GM18519 (cell line): ENCODE measurements at regions not wholly inside any gene's neighbourhood (a gene's known extent, or its start where the extent isn't known, plus 50 kb on each side); places are given as distances from the start of the nearest gene placed in this dataset.
"Not testable (repeated sequence)": the region's sequence is repeated elsewhere in the genome, so short reads cannot be mapped to it uniquely, and the experiment has no call there.

ENCODE experiments used
- ATAC-seq: cut with Tn5 transposase; IDR thresholded peaks from one replicate; pipeline ENCODE4 v1.9.1; 2021; ENCODE audit warnings: mild to moderate bottlenecking, moderate library complexity; ENCODE audit not compliant: unreplicated experiment, low FRiP score

GRCh38 chr12:46942579-46942978 lies 116.8 kb upstream of the SLC38A4 start:
- no peak for ATAC-seq

DNA sequence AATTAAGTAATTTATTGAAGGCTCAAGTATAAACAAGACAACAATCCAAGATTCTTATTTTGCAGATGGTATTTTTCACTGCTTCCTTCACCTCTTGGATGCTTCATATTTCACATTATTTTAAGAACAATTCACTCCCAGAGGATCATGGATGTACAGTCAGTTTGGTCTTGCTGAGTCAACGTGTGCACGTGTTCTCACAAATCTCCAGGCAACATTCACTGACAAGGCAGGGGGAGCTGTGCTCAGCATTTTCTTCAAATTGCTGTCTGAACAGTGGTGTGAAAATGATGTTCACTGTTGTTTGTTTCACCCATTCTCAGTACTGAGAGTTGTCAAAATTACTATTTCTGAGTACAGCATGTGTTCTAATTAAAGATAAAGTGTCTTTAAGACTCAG lies 118.3 kb upstream of the SLC38A4 start:
- ATAC-seq, result no peak

GRCh38 chr12:46944771-46945170 lies 119.0 kb upstream of the SLC38A4 start:
- no peak for ATAC-seq

- no peak for ATAC-seq
Observed at GRCh38 chr12:46945591-46945990, 119.8 kb upstream of the SLC38A4 start.

DNA sequence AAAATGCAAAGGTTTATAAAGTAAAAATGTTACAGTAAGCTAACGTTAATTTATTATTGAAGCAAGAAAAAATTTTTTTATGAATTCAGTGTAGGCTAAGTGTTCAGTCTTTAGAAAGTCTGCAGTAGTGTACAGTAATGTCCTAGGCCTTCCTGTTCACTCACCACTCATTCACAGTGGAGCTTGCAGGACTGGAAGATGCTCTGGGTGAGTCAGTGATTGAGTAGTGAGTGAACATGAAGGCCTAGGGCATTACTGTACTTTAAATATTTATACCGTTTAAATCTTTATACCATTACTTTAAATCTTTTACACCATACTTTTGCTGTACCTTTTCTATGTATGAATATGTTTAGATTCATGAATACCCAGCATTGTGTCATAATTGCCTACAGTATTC lies 120.3 kb upstream of the SLC38A4 start:
- no peak for ATAC-seq

DNA sequence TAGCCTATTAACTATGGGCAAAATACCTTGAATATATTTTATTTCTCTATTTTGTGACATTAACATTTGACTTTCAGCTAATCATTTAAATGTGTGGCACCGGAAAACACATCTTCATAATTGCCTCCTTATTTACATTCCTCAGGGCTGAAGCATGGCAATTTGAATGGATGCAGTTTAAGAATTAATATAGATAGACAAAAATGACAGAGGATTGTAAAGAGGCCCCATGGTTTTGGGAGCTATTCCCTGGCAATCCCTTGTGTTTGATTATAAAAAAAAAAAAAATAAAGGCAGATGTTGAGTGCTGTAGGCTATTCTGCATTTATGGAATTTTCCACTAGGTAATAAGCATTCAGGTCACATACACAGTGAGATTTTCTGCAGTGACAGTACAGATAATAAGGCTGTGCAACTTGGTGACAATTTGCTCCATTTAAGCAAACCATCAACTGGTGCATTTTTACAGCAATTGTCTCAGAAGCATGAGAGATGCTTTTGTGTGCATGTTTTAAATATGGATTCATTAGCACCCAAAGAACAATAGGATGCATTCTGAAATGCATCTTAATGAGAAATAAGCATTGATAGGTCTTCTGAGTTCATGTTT lies 123.2 kb upstream of the SLC38A4 start:
- ATAC-seq, result no peak

GRCh38 chr12:46950094-46950493 lies 124.3 kb upstream of the SLC38A4 start:
- no peak for ATAC-seq

GRCh38 chr12:46952880-46953483 lies 126.4 kb upstream of the PCED1B start:
- no peak for ATAC-seq

GRCh38 chr12:46956451-46957035 lies 122.9 kb upstream of the PCED1B start:
- ATAC-seq, result no peak

DNA sequence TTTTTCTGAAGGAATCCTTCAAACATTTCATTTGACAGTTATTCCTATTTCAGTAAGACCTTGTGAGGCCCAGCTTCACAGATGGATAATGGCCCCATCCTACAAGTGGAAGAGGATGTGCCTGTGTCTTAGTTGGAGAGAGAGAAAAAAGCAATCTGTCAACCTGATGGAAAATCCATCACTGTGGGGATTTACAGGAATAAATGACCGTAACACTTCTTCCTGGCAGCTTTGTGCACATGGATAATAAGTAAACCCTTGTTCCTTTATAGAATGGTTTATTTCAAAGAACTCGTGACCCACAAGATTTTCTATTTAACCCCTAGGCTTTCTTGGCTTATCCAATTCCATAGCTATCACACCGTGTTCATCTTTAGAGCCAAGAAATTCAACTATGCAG lies 121.4 kb upstream of the PCED1B start:
- ATAC-seq, result no peak

DNA sequence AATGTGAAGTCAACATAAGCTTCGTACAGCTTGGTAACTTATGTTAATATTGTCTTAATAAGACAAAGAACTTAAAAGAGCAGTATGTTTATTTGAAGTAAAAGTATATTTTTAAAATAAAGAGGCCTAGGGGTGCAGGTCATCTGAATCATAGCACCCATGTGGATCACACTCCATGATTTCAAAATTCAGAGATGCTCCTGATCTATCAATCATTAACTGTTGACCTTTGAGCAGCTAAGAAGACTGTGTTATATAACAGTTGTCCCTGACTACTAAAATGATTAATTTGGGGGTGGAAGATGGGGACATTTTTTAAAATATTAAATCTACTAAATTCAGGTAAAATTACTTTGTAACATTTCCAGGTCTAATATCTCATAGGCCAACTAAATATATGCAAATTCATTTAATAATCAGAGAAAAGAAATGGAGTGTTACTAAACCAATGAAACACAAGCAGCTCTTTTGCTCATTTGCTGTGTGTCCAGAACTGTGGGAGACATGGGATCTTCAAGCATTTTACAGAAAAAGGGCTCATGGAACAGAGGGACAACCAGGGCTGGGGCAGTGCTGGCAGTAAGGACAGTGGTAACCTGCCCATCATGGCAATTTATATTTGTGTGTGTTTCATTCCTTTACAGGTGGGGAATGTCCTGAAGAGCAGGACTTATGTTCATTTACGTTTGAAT lies 120.7 kb upstream of the PCED1B start:
- no peak for ATAC-seq

DNA sequence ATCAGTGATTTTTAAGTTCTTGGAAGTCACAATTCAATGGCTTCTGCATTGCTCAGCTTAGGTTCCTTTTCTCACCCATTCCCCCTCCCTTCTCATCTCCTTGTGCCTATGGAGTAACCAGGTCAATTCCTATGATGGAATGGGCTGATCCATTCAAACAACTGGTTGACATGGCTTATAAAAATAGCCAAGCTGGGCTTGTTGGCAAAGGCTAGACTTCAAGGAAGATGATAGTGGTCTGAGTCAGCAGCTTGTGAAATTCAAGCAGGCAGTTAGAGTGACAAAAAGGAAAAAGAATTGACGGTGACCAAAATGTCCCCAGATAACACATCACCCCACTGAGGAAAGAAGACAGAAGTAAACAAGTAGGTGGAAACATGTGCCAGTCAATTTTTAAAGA lies 119.9 kb upstream of the PCED1B start:
- ATAC-seq, result no peak

DNA sequence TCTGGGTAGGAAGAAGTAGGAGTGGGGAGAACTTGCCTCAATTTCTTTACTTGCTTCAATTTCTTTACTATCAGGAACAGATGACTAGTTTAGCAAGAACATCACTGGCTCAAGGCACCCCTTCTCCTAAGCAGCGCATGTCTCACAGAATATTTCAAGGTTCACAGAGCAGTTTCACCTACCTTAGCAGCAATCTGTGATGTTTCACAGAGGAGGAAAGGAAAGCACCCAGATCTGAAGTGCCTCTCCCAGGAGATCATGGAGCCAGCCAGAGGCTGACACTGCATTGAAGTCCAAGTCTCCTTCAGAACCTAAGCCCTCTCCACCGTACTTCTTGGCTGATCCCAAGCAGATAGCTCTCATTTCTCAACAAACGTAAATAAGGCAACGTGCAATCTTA lies 118.7 kb upstream of the PCED1B start:
- ATAC-seq, result no peak

GRCh38 chr12:46963191-46963590 lies 116.2 kb upstream of the PCED1B start:
- ATAC-seq, result no peak

GRCh38 chr12:46963977-46964971 lies 115.1 kb upstream of the PCED1B start:
- no peak for ATAC-seq

GRCh38 chr12:46965137-46965536 lies 114.3 kb upstream of the PCED1B start:
- ATAC-seq, result no peak

- ATAC-seq, result no peak
Observed at GRCh38 chr12:46965880-46966279, 113.5 kb upstream of the PCED1B start.

- ATAC-seq, result no peak
Observed at GRCh38 chr12:46970636-46971035, 108.8 kb upstream of the PCED1B start.

DNA sequence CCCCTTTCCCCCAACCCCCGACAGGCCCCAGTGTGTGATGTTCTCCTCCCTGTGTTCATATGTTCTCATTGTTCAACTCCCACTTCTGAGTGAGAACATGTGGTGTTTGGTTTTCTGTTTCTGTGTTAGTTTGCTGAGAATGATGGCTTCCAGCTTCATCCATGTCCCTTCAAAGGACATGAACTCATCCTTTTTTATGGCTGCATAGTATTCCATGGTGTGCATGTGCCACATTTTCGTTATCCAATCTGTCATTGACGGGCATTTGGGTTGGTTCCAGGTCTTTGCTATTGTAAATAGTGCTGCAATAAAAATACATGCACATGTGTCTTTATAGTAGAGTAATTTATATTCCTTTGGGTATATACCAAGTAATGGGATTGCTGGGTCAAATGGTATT lies 105.5 kb upstream of the PCED1B start:
- not testable (repeated sequence) for ATAC-seq

GRCh38 chr12:46977871-46978375 lies 101.5 kb upstream of the PCED1B start:
- ATAC-seq, result no peak
